HEK293T (cell line): ENCODE measurements at regions not wholly inside any gene's neighbourhood (a gene's known extent, or its start where the extent isn't known, plus 50 kb on each side); places are given as distances from the start of the nearest gene placed in this dataset.
"Not testable (repeated sequence)": the region's sequence is repeated elsewhere in the genome, so short reads cannot be mapped to it uniquely, and the experiment has no call there.

Experiments used
- ARNT ChIP-seq: fragments of 450-650 bp; IDR thresholded peaks from 2 replicates; pipeline ENCODE4 v1.6.1; 2017; ENCODE audit warnings: mild to moderate bottlenecking
- BHLHE40 ChIP-seq: fragments of 450-650 bp; IDR thresholded peaks from 2 replicates; pipeline ENCODE4 v1.6.1; 2016; ENCODE audit warnings: mild to moderate bottlenecking, moderate library complexity, borderline replicate concordance
- FOXA1 ChIP-seq: fragments of 450-650 bp; IDR thresholded peaks from 2 replicates; pipeline ENCODE4 v1.6.1; 2016; ENCODE audit warnings: mild to moderate bottlenecking
- FOXK2 ChIP-seq: fragments of 450-650 bp; IDR thresholded peaks from 2 replicates; pipeline ENCODE4 v1.6.1; 2016; ENCODE audit warnings: mild to moderate bottlenecking
- FOXM1 ChIP-seq: fragments of 450-650 bp; IDR thresholded peaks from 2 replicates; pipeline ENCODE4 v1.6.1; 2017; ENCODE audit warnings: mild to moderate bottlenecking, borderline replicate concordance
- SP1 ChIP-seq: fragments of 450-650 bp; IDR thresholded peaks from 2 replicates; pipeline ENCODE4 v1.6.1; 2017
- TARDBP ChIP-seq: fragments of 450-650 bp; IDR thresholded peaks from 2 replicates; pipeline ENCODE4 v1.6.1; 2016
- ZNF384 ChIP-seq: fragments of 450-650 bp; IDR thresholded peaks from 2 replicates; pipeline ENCODE4 v1.6.1; 2016

DNA sequence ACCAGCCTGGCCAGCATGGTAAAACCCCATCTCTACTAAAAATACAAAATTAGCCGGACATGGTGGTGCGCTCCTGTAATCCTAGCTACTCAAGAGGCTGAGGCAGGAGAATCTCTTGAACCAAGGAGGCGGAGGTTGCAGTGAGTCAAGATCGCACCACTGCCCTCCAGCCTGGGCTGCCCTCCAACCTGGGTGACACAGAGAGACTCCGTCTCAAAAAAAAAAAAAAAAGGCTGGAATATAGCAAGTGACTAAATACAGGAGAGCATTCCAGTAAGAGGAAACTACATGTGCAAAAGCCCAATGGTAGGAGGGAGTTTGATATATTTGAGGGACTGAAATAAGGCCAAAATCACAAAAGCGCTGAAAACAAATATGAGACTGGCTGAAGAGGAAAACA lies 76.5 kb upstream of the NR5A2 start:
- TF ChIP-seq BHLHE40, TARDBP, FOXM1, FOXK2, ZNF384, ARNT, SP1, FOXA1: not testable (repeated sequence)
